GM21528 (cell line): ENCODE measurements at regions not wholly inside any gene's neighbourhood (a gene's known extent, or its start where the extent isn't known, plus 50 kb on each side); places are given as distances from the start of the nearest gene placed in this dataset.
"Not testable (repeated sequence)": the region's sequence is repeated elsewhere in the genome, so short reads cannot be mapped to it uniquely, and the experiment has no call there.

ENCODE experiments used
- ATAC-seq: cut with Tn5 transposase; IDR thresholded peaks from one replicate; pipeline ENCODE4 v1.9.1; 2021; ENCODE audit warnings: mild to moderate bottlenecking, moderate library complexity; ENCODE audit not compliant: unreplicated experiment, low FRiP score

DNA sequence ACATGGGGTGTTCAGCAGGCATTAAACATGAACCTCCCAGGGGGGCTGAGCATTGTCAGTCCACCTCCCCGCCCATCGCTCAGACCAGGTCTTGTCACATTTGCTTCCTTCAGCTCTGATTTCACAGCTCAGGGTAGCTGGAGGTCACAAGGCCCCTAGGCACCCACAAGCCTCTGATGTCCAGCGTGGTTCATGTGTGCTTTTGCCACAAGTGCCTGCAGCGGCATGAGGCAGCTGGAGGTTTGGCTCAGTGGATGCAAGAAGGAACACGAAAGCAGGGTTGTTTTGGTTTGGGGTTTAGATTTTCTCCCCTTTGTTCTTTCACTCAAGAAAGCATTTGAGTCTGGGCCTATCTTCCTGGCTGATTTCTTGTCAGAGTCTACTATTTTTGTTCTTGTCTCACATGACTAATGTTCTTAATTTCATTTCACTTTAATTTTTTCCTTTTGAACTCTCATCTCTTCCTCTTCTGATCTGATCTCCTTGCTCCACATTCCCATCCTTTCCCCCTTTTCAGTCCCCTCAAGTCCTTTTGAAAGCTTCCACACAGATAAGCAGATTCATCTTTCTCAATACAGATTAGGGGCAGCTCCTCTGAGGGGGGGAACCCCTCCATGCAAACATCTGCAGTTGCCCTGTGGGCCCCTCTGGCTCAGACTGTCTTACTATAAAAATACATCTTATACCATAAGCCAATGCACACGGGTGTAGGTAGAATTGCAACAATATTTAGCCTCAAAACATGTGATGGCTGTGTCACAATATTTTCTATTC lies 68.1 kb upstream of the CEP85L start:
- ATAC-seq: no peak

DNA sequence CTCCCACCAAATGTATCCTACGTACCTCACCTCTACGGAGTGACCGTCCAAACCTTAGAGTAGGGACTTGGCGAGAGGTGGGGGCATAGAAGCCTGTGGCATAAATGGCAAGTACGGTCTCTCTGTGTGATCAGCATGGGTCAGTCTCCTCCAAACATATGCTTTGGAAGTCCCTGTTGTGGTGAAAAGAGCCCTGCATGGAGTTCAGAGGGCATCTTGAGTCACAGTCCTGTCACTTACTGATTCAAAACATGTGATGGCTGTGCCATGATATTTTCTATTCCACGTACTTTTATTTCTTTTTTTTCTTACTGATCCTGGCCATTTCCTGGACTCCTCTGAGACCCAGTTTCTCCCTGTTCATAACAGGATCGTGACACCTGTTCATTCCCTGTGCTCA lies 67.5 kb upstream of the CEP85L start:
- no peak for ATAC-seq

DNA sequence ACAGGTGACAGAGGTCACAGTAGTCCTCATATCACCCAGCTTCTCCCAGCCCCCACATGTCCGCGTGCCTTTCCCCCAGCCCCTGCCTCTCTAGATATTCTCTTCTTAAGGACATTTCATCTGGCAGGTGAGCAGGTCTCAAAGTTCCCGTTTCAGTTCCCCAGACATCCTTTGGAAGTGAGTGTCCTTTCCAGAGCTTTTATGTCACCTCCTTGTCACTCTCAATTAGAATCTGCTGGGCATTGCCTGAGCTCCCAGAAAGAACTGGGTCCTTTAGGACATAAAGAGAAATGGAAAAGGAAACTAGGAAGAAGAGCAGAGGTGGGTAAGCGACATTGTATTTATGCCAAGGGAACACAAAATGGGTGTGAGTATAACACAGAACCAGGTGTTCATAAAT lies 66.9 kb upstream of the CEP85L start:
- no peak for ATAC-seq

DNA sequence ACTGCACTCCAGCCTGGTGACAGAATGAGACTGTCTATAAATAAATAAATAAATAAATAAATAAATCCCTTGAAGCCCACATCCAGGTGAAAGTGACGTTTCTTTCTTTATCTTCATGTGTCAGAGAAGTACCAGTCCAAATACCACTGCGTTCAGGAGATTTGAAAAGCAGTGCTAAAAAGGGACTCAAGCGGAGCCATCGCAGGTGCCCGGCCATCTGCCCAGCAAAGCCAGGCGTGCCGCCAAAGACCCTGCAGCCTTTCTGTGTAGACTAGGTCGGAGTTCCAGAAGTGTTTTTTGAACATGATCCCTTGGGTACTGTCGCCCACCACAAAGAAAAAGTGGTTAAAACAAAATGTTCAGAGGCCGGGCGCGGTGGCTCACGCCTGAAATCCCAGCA lies 65.7 kb upstream of the CEP85L start:
- ATAC-seq: no peak

DNA sequence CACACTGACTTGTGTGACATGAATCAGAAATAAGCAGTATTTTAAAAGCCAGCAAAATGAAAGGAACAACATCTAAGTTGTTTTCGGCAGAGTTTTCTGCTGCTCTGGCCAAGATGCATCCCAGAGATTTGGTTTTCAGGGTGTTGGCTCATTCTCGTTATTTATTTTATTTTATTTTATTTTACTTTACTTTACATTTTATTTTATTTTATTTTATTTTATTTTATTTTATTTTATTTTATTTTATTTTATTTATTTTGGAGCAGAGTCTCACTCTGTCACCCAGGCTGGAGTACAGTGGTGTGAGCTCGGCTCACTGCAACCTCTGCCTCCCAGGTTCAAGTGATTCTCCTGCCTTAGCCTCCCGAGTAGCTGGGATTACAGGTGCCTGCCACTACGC lies 64.5 kb upstream of the CEP85L start:
- not testable (repeated sequence) for ATAC-seq

DNA sequence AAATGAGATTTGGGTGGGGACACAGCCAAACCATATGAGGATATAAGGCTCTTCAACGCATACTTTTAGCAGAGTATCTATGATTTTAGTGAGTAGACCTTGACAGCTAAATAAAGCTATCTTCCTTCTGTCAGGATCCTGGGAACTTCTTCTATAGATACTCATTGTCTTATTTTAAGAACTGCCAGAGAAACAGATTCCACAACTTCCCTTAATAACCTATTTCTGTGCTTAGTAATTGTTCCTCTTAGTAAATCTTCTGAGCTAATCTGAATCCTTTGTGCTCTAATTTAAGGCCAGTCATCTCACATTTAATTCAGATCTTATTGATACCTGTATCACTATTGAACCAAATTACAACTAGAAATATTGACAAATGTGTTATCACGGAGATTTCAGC lies 64.0 kb upstream of the CEP85L start:
- no peak for ATAC-seq

DNA sequence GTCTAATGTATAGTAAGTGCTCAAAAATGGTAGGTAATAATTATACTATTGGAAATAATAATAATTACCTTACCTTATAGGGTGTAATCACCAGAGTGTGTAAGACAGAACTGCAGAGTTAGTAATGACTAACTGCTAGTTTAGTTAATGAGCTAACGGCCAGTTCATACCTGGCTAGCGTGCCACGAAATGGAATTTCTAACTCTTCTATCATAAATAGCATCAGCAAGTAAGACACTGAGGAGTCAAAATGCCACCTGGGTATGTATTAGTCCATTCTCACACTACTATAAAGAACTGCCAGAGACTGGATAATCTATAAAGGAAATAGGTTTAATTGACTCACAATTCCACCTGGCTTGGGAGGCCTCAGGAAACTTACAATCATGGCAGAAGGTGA lies 63.4 kb upstream of the CEP85L start:
- ATAC-seq: no peak

DNA sequence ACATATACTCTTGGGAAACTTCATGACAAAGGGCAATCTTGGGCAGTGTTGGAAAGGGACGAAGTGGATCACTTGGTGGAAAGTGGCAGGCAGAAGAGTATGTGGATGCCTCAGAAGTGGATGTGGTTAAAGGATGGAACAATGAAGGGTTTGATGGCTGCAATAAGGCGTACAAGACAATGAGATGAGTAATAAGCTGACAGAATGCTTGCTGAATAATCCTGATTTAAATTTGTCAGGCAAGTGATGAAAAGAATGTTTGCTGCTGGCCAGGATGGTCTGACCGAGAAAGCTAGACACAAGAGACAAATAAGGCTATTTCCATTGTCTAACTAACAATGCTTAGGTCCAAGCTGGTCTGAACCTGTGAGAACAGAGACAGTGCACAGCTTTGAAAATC lies 61.6 kb upstream of the CEP85L start:
- ATAC-seq: no peak

DNA sequence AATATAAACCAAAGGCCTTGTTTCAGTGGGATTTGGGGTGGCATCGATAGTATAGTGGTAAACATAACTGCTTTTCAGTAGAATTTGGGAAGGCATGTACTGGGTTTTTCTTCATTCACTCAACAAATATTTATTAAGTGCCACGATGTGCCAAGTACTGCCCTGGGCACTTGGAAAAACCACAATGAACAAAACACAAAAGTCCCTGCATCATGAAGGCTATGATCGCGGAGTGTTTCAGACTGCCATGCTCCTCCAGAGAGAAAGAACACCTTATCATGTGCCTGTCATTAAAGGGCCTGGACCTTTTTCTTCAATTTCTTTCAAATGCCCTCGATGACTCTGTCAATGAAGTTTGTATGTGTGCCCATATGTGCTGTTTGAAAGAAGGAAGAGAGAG lies 59.2 kb upstream of the CEP85L start:
- ATAC-seq: no peak

DNA sequence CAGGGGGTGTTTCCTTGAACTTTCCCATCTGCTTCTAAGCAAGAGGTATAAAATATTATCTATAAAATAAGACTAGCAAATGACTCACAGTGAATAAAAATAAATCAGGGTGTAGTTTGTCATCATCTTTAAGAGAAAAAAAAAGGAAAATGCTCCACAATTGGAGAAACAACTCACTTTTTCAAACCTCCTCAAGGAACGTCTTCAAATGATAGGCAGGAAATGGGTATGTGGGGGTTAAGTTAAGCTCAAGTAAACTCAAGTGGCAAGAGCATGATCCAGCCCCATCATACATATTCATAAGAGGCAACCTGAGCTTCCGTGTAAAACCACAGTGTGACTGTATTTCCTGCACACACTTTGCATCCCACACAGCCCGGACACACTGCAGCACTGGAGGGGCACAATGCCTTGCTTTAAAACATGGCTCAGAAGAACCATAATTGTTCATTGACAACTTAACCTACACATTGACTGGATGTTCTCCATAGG lies 58.5 kb upstream of the CEP85L start:
- ATAC-seq: peak; percentile 93

DNA sequence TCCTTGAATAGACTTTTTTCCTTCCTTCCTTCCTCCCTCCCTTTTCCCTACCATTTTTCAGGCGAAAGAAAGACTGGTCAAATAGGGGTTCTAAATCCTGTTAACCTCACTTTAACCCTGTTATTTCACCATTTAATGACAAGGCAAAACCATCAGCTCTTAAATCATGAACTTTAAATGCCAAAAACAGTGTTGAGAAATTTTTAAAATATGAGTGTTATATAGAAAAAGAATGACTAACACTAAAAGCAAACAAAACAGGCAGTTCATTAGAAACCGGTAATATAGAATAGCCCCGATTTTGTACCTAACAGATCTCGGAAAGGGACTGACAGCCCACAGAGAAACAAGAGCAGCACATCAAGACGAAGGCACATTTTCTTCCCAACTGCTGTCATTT lies 57.4 kb upstream of the CEP85L start:
- peak; percentile 9 for ATAC-seq

DNA sequence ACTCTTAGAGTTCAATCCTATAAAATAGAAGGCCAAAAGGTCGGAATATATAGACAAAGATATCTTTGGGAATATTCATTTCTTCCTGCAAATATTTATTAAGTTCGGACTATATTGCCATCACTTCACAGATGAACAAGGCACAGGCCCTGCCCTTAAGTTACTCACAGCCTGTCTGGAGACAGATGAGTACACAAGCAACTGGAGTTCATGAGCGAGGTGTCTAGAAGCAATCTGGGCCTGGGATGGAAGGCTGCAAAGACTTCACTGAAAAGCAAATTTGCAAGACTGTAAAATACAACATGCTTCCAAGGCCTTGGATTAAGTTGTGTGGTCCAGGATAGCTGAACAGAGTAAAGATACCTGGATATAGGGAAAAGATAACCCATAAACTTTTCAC lies 56.7 kb upstream of the CEP85L start:
- ATAC-seq: no peak

DNA sequence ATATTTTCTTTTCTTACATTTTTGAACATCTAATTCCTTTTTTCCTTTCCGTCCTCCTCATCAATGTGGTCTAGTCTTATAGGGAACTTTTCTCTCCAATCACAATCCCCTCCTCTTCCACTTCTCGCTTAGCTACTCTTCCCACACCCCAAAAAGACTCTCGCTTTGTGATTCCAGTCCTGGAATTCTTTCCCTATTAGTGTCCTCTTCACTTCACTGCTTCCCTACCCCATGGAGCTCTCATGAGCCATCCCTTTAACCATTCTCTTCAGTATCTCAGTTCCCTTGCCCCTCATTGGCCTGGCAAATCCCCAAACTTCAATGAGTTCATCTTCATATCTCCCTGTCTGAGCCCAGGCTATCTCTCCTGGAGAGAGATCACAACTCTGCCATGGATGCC lies 55.3 kb upstream of the CEP85L start:
- ATAC-seq: no peak

DNA sequence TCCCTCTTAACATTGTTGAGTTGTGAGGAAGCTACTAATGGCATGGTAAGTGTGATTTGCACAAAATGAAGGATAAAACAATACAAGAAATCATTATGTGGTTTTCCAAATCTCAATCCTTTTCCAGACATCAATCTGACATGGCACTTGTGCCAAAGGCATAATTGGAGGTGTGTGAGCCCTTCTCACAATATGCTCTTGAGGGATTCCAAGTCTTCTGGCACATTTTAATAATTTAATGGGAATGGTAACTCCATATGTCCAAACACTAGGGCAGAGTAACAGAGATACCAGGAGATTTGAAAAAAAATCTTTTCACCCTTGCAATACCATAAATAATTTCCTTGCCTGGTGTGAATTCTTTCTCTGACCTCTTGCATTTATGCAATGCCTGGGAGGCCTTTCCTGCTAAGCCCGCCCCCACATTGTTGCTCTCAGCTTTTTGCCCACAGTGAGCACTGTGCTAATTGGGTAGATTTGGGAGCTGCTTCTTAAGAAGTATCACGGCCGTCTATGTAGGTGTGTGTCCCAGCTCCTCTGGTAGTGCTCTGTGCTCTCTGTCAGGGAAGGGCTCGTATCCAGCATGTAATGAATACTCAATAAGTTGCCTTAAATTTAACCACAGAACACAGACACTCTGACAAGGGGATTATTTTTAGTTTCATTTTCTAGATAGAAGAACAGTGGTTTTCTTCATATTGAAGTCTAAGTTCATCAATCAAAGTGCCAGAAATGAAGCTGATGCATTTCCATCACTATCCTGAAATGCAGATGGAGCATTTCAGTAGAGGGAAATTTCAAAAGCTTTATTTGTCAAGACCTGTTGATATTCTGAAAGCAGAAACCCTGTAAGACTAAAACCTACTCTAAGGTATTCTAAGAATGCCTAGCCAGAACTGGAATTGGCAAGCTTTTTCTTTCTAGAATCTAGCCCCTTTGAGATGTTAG lies 54.4 kb upstream of the CEP85L start:
- ATAC-seq: peak; percentile 42

DNA sequence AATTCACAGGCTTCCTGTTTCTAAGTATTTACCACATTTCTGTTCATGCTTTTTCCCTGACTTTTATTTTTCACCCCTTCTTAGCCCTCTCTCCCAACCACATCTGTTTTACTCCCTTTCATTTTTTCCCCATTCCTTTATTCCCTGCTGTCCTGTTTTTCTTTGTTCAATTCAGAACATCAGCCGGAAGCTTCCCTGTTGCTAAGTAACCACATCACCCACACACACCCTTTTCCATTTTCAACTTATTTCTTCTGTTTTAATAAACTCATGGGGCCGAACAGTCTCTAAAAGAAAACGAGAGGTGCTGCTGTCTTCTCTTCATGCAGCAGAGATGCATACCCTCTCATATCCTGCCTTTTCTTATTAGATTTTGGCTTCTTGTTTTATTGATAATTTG lies 53.5 kb upstream of the CEP85L start:
- ATAC-seq: no peak

DNA sequence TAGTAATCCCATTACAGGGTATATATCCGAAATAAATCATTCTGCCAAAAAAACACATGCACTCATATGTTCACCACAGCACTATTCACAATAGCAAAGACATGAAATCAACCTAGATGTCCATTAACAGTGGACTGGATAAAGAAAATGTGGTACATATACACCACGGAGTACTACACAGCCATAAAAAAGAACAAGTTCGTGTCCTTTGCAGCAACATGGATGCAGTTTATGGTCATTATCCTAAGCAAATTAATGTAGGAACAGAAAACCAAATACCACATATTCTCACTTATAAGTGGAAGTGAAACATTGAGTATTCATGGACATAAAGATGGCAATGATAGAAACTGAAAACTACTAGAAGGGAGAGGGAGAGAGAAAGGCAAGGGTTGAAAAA lies 49.9 kb upstream of the CEP85L start:
- not testable (repeated sequence) for ATAC-seq
